Neural cell (in vitro differentiated cells): ENCODE measurements at regions not wholly inside any gene's neighbourhood (a gene's known extent, or its start where the extent isn't known, plus 50 kb on each side); places are given as distances from the start of the nearest gene placed in this dataset.

Experiments
- H2AFZ ChIP-seq: fragments of 200-600, 300-800 bp; sonication (generic), shearing (Covaris generic); 2 replicates; pipeline ENCODE4 v1.6.0; 2014; ENCODE audit warnings: low read depth, mild to moderate bottlenecking, antibody characterized with exemption, low read length, moderate library complexity
- H3F3A ChIP-seq: fragments of 200-600 bp; shearing (Covaris generic); 2 replicates; pipeline ENCODE4 v1.6.1; 2016; ENCODE audit warnings: mild to moderate bottlenecking, moderate library complexity, mixed read lengths, antibody characterized with exemption, low read length; ENCODE audit not compliant: insufficient read depth, poor library complexity, severe bottlenecking
- H3K27ac ChIP-seq: fragments of 200-600, 300-800 bp; sonication (generic), shearing (Covaris generic); 2 replicates; pipeline ENCODE4 v1.5.1; 2014; ENCODE audit warnings: mild to moderate bottlenecking, low read length, moderate library complexity
- H3K27me3 ChIP-seq: fragments of 300-800, 200-600 bp; sonication (generic), shearing (Covaris generic); 2 replicates; pipeline ENCODE4 v1.6.0; 2014; ENCODE audit warnings: mild to moderate bottlenecking, low read depth, low read length, moderate library complexity; ENCODE audit not compliant: insufficient read depth
- H3K36me3 ChIP-seq: fragments of 300-800, 200-600 bp; sonication (generic), shearing (Covaris generic); 2 replicates; pipeline ENCODE4 v1.5.1; 2014; ENCODE audit warnings: mild to moderate bottlenecking, antibody characterized with exemption, low read length, moderate library complexity; ENCODE audit not compliant: insufficient read depth
- H3K4me2 ChIP-seq: fragments of 300-800, 200-600 bp; sonication (generic), shearing (Covaris generic); 2 replicates; pipeline ENCODE4 v1.6.0; 2014; ENCODE audit warnings: mild to moderate bottlenecking, low read length
- H3K4me3 ChIP-seq: fragments of 300-800, 200-600 bp; sonication (generic), shearing (Covaris generic); 2 replicates; pipeline ENCODE4 v1.5.1; 2014; ENCODE audit warnings: mild to moderate bottlenecking, low read length, moderate library complexity
- H3K79me2 ChIP-seq: fragments of 200-600 bp; shearing (Covaris generic); replicated peaks from 2 replicates; pipeline ENCODE4 v1.6.0; 2014; ENCODE audit warnings: mild to moderate bottlenecking, low read length, moderate library complexity; ENCODE audit not compliant: insufficient read depth
- H3K9ac ChIP-seq: fragments of 300-800, 200-600 bp; sonication (generic), shearing (Covaris generic); 2 replicates; pipeline ENCODE4 v1.6.1; 2016; ENCODE audit warnings: mild to moderate bottlenecking, low read length, mixed read lengths
- H3K9me2 ChIP-seq: fragments of 200-600 bp; shearing (Covaris generic); 2 replicates; pipeline ENCODE4 v1.6.1; 2016; ENCODE audit warnings: mild to moderate bottlenecking, low read length, mixed read lengths; ENCODE audit not compliant: insufficient read depth
- H3K9me3 ChIP-seq: fragments of 200-600, 300-800 bp; sonication (generic), shearing (Covaris generic); 2 replicates; pipeline ENCODE4 v1.6.1; 2016; ENCODE audit warnings: mild to moderate bottlenecking, mixed run types, low read length, moderate library complexity, mixed read lengths
- H4K20me1 ChIP-seq: fragments of 200-600 bp; shearing (Covaris generic); 2 replicates; pipeline ENCODE4 v1.6.1; 2016; ENCODE audit warnings: mild to moderate bottlenecking, mixed run types; ENCODE audit not compliant: insufficient read depth
- CTCF ChIP-seq: fragments of 450-650 bp; IDR thresholded peaks from 2 replicates; pipeline ENCODE4 v1.5.1; 2014; ENCODE audit warnings: antibody characterized with exemption, mild to moderate bottlenecking, moderate library complexity; ENCODE audit not compliant: poor library complexity, severe bottlenecking
- EP300 ChIP-seq: fragments of 450-650 bp; conservative IDR thresholded peaks from 2 replicates; pipeline ENCODE4 v1.6.1; 2014; ENCODE audit warnings: antibody characterized with exemption, mild to moderate bottlenecking, moderate library complexity; ENCODE audit not compliant: poor library complexity, severe bottlenecking
- EZH2 ChIP-seq: fragments of 200-600, 300-800 bp; shearing (Covaris generic), sonication (generic); IDR thresholded peaks from 2 replicates; pipeline ENCODE4 v1.6.1; 2014; ENCODE audit warnings: antibody characterized with exemption, low read length, borderline replicate concordance, mild to moderate bottlenecking; ENCODE audit not compliant: insufficient read depth, poor library complexity, severe bottlenecking
- MXI1 ChIP-seq: fragments of 450-650 bp; conservative IDR thresholded peaks from 2 replicates; pipeline ENCODE4 v1.6.1; 2014; ENCODE audit warnings: antibody characterized with exemption, mild to moderate bottlenecking; ENCODE audit not compliant: poor library complexity, severe bottlenecking
- POLR2AphosphoS5 ChIP-seq: IDR thresholded peaks from 2 replicates; pipeline ENCODE4 v1.6.1; 2012
- RAD21 ChIP-seq: fragments of 450-650 bp; conservative IDR thresholded peaks from 2 replicates; pipeline ENCODE4 v1.6.1; 2014; ENCODE audit warnings: antibody characterized with exemption, mild to moderate bottlenecking, moderate library complexity
- REST ChIP-seq: IDR thresholded peaks from 2 replicates; pipeline ENCODE4 v1.6.1; 2012; ENCODE audit warnings: borderline replicate concordance
- SMC3 ChIP-seq: fragments of 450-650 bp; conservative IDR thresholded peaks from 2 replicates; pipeline ENCODE4 v1.6.1; 2014; ENCODE audit warnings: antibody characterized with exemption, mild to moderate bottlenecking, moderate library complexity; ENCODE audit not compliant: poor library complexity
- TAF1 ChIP-seq: IDR thresholded peaks from 2 replicates; pipeline ENCODE4 v1.6.1; 2012; ENCODE audit warnings: low read depth

GRCh38 chr2:217117523-217117922, 257.7 kb upstream of the TNP1 start:
- no peak overlapping the region for H3K4me3 ChIP-seq
- no peak overlapping the region for H2AFZ ChIP-seq
- H3K4me2 ChIP-seq, result no peak overlapping the region
- no peak overlapping the region for H3K9ac ChIP-seq
- H4K20me1 ChIP-seq, result no peaks in the 10 kb centered on the region
- no peaks in the 10 kb centered on the region for H3K9me3 ChIP-seq
- no peaks in the 10 kb centered on the region for H3K36me3 ChIP-seq
- H3K79me2 ChIP-seq, result no peaks in the 10 kb centered on the region
- no peaks in the 10 kb centered on the region for H3F3A ChIP-seq
- H3K27me3 ChIP-seq, result no peaks in the 10 kb centered on the region
- TF ChIP-seq POLR2AphosphoS5, result no peak
- no peak for TF ChIP-seq MXI1
- TF ChIP-seq EP300, result no peak
- no peak for TF ChIP-seq TAF1
- no peak for TF ChIP-seq REST
- no peak for TF ChIP-seq SMC3
- no peak for TF ChIP-seq EZH2
- no peak for TF ChIP-seq RAD21
- no peak for TF ChIP-seq CTCF
- H3K9me2 ChIP-seq, result no peaks in the 10 kb centered on the region
- no peak overlapping the region for H3K27ac ChIP-seq

- Histone ChIP-seq H3K27ac (no peak overlapping the region), H3K36me3 (no peaks in the 10 kb centered on the region), H2AFZ (no peak overlapping the region), H3K79me2 (no peaks in the 10 kb centered on the region), H4K20me1 (no peaks in the 10 kb centered on the region), H3K27me3 (no peaks in the 10 kb centered on the region), H3F3A (no peaks in the 10 kb centered on the region), H3K4me3 (no peak overlapping the region), H3K9me2 (no peaks in the 10 kb centered on the region), H3K9ac (no peak overlapping the region), H3K9me3 (no peaks in the 10 kb centered on the region), H3K4me2 (no peak overlapping the region)
- TF ChIP-seq REST (no peak), MXI1 (no peak), EP300 (no peak), CTCF (no peak), TAF1 (no peak), SMC3 (no peak)
Measured at GRCh38 chr2:217116610-217117009, 256.7 kb upstream of the TNP1 start.
